AG04450 (cell line): ENCODE measurements at regions not wholly inside any gene's neighbourhood (a gene's known extent, or its start where the extent isn't known, plus 50 kb on each side); places are given as distances from the start of the nearest gene placed in this dataset.
"Not testable (repeated sequence)": the region's sequence is repeated elsewhere in the genome, so short reads cannot be mapped to it uniquely, and the experiment has no call there.

Source experiments
- CTCF ChIA-PET: fragments of 300-600, 350-600 bp; formaldehyde crosslinking; extraction: SDS; loops from one replicate; lab custom pipeline; 2022; ENCODE audit warnings: antibody characterized with exemption, inconsistent platforms; lab: Charles Lee
- POLR2A ChIA-PET: fragments of 350-600 bp; formaldehyde crosslinking; extraction: SDS; loops from one replicate; lab custom pipeline; 2021; ENCODE audit warnings: antibody characterized with exemption, inconsistent platforms; lab: Yijun Ruan, JAX
- DNase-seq: peaks from one replicate; pipeline ENCODE4 v3.0.0-alpha.2; 2011; ENCODE audit warnings: low read depth, low spot score
- H3K27ac ChIP-seq: one replicate; pipeline ENCODE4 v1.5.1; 2012; ENCODE audit warnings: low read depth, low read length, control low read depth
- H3K27me3 ChIP-seq: one replicate; pipeline ENCODE4 v1.6.0; 2012; ENCODE audit warnings: low read length; ENCODE audit not compliant: control insufficient read depth, insufficient read depth
- H3K4me3 ChIP-seq: 2 replicates; pipeline ENCODE4 v1.5.1; 2011; ENCODE audit warnings: mild to moderate bottlenecking, low read depth, low read length, control low read depth
- H3K9me3 ChIP-seq: 2 replicates; pipeline ENCODE4 v1.5.1; 2012; ENCODE audit warnings: low read length; ENCODE audit not compliant: control insufficient read depth, insufficient read depth
- TF ChIP-seq, protein P1 (sequence below): IDR thresholded peaks from 2 replicates; pipeline ENCODE4 v1.5.1; 2011; ENCODE audit warnings: low read depth, low read length, control low read depth, inconsistent platforms

- Histone ChIP-seq H3K27ac (no peak overlapping the region), H3K27me3 (no peaks in the 10 kb centered on the region), H3K4me3 (no peak overlapping the region), H3K9me3 (peaks cover 4% of the 10 kb centered on the region; the same call in 1 of the 2 replicates)
- DNase-seq = no peak
- TF ChIP-seq, protein P1, sequence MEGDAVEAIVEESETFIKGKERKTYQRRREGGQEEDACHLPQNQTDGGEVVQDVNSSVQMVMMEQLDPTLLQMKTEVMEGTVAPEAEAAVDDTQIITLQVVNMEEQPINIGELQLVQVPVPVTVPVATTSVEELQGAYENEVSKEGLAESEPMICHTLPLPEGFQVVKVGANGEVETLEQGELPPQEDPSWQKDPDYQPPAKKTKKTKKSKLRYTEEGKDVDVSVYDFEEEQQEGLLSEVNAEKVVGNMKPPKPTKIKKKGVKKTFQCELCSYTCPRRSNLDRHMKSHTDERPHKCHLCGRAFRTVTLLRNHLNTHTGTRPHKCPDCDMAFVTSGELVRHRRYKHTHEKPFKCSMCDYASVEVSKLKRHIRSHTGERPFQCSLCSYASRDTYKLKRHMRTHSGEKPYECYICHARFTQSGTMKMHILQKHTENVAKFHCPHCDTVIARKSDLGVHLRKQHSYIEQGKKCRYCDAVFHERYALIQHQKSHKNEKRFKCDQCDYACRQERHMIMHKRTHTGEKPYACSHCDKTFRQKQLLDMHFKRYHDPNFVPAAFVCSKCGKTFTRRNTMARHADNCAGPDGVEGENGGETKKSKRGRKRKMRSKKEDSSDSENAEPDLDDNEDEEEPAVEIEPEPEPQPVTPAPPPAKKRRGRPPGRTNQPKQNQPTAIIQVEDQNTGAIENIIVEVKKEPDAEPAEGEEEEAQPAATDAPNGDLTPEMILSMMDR = no peak
- POLR2A ChIA-PET = no interaction called here
- CTCF ChIA-PET = no interaction called here
These were observed 1142.7 kb upstream of the SLC39A10 start for GRCh38 chr2:194514281-194514680.

GRCh38 chr2:194511070-194511469, 1146.0 kb upstream of the SLC39A10 start:
- H3K9me3 ChIP-seq, CTCF ChIA-PET, POLR2A ChIA-PET, DNase-seq, H3K4me3 ChIP-seq, H3K27ac ChIP-seq, H3K27me3 ChIP-seq: not testable (repeated sequence)

DNA sequence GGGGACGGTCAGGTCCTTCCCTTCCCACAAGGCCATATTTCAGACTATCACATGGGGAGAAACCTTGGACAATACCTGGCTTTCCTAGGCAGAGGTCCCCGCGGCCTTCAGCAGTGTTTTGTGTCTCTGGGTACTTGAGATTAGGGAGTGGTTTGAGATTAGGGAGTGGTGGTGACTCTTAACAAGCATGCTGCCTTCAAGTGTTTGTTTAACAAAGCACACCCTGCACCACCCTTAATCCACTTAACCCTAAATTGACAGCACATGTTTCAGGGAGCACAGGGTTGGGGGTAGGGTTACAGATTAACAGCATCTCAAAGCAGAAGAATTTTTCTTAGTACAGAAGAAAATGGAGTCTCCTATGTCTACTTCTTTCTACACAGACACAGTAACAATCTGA, 1152.2 kb upstream of the SLC39A10 start:
- POLR2A ChIA-PET, H3K27ac ChIP-seq, H3K27me3 ChIP-seq, H3K4me3 ChIP-seq, DNase-seq, H3K9me3 ChIP-seq, CTCF ChIA-PET: not testable (repeated sequence)

GRCh38 chr2:194495046-194495445, 1162.0 kb upstream of the SLC39A10 start:
- Histone ChIP-seq H3K4me3 (no peak overlapping the region), H3K9me3 (peaks cover 3% of the 10 kb centered on the region; the same call in 1 of the 2 replicates), H3K27ac (no peak overlapping the region), H3K27me3 (no peaks in the 10 kb centered on the region)
- DNase-seq = no peak
- TF ChIP-seq, protein P1 = no peak
- ChIA-PET CTCF (no interaction called here), POLR2A (no interaction called here)

DNA sequence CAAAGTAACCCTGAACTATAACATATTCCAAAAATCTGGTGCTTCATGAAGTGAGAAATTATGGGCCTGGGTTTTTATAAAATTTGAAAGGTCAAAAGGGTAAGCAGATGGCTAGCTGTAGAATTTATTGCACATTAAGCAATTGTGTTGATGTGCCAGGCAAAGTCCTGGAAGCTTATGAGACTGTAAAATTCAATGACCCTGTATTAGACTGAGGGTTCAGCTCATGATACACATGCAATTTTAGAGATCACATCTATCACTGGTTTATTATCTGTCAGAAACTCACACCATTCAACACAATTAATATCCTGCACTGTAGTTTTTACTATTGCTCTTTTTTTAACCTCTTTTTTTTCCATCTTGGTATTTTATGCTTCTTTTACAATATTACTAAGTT, 1162.6 kb upstream of the SLC39A10 start:
- ChIA-PET CTCF (no interaction called here), POLR2A (no interaction called here)
- H3K27me3 ChIP-seq = no peaks in the 10 kb centered on the region
- no peak overlapping the region for H3K27ac ChIP-seq
- TF ChIP-seq, protein P1 = no peak
- no peak for DNase-seq
- no peak overlapping the region for H3K4me3 ChIP-seq
- peaks cover 3% of the 10 kb centered on the region; the same call in 1 of the 2 replicates for H3K9me3 ChIP-seq

DNA sequence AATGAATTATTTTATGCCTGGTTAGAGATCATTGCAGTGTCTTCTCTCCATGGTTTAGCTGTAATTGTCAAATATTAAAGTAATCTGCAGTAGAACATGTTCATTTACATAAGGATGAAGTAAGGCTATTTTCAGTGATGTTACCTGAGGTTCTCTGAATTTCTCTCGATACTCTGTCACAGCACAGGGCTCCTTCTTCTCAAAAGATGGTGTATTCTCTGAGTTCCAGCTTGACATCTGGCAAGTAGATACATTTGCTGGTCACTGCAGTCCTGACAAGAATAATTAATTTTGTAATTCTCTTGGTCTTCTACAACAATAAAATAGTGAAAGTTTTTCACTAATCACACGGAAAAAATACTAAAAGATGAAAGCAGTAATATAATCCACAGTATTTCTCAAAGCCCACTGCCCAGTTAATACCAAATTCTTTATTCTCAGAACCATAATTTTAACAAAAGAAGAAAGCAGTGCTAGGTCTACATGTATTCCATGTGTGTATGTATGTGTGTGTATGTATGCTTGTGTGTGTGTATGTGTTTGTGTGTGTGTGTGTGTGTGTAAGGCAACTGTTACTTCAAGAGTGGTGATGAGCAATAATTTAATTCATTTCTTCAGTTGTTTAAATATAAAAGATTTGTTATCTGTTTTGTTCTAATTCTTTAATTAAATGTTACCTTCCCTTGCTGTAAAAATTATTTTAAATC, 1165.5 kb upstream of the SLC39A10 start:
- Histone ChIP-seq H3K27me3 (no peaks in the 10 kb centered on the region), H3K27ac (no peak overlapping the region), H3K4me3 (no peak overlapping the region), H3K9me3 (no peaks in the 10 kb centered on the region)
- no peak for DNase-seq
- TF ChIP-seq, protein P1 = no peak
- ChIA-PET POLR2A (no interaction called here), CTCF (no interaction called here)
